ENCODE measurements at regions not wholly inside any gene's neighbourhood (a gene's known extent, or its start where the extent isn't known, plus 50 kb on each side); places are given as distances from the start of the nearest gene placed in this dataset.

DNA sequence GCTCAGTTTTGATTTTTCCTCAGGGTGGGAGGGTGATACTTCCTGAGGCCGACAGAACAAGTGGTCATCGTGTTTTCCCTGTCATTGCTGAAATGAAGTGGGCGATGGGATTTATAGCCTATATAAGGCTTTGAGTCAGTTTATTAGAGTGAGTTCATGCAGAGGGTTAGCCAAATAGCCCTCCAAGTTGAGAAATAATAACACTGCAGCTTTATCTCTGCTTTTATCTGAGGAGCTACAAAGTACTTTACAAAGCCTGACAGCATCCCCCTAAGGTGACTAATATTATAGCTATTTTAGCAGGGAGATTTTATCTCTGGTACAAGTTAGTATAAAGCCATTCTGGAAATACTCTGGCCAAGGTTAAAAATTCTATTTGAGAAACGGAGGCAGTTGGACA lies 389.6 kb downstream of the MFSD1 start (continued):
- TF ChIP-seq ZBTB43 (CRISPR knock-in tag; IDR thresholded peaks at IDR 0.05) = no peak
- TF ChIP-seq CCAR2 (IDR thresholded peaks at IDR 0.05; ENCODE audit: low read depth, low read length) = no peak
- TF ChIP-seq ZNF124 (CRISPR knock-in tag; IDR thresholded peaks at IDR 0.05) = no peak
- no peak for TF ChIP-seq NR2F6 (CRISPR knock-in tag; IDR thresholded peaks at IDR 0.05)

DNA sequence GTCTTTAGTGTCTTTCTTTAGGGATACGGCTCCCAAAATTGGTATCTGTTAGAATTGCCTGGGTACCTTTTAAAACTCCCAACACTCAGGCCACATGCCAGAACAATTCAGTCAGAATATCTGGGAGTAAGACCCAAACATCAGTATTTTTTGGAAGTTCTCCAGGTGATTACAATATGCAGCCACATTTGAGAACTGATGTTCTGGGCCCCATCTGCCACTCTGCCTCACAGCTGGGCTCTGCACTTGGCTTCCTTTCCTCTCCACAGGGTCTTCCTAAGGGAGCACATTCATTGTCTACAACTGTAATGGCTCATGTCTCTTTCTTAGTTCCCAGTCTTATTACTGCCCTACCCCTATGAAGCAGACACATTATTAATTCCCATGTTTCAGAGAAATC lies 394.5 kb downstream of the MFSD1 start:
- H3K4me3 ChIP-seq = no peak overlapping the region
- FAIRE-seq = no peak
- no peak overlapping the region for H2AFZ ChIP-seq (ENCODE audit: low read depth, low read length)
- no peaks in the 10 kb centered on the region for H3K27me3 ChIP-seq (ENCODE audit: control insufficient read depth in 2 of 2, insufficient read depth in 2 of 2, low read length in 2 of 2)
- DNase-seq (ENCODE audit: extremely low read depth in 1 of 4, low spot score in 3 of 4) = no peak
- no peaks in the 10 kb centered on the region for H4K20me1 ChIP-seq (replicated peaks; ENCODE audit: control insufficient read depth, insufficient read depth, low read length)
- H3K9me1 ChIP-seq (ENCODE audit: control insufficient read depth, insufficient read depth, low read length) = no peaks in the 10 kb centered on the region
- intact Hi-C loops (cut with micrococcal nuclease) = no loop called here
- ChIA-PET POLR2A (no interaction called here), CTCF (ENCODE audit: low intra/inter-chr PET ratio) (no interaction called here)
- no peaks in the 10 kb centered on the region for H3K4me1 ChIP-seq (replicated peaks in 1 of 2; ENCODE audit: control insufficient read depth in 2 of 2, insufficient read depth in 2 of 2, low read length in 2 of 2)
- H3K27ac ChIP-seq (ENCODE audit: extremely low read depth, low read depth, low read length) = no peak overlapping the region
- 7% methylated on average over 1 of the region's 1 CpG for WGBS (ENCODE audit: insufficient coverage, low coverage, missing lambda C conversion rate)
- H3K9ac ChIP-seq (ENCODE audit: insufficient read depth in 1 of 2, low read depth in 2 of 2, low read length in 2 of 2) = no peak overlapping the region
- no peak overlapping the region for H3K4me2 ChIP-seq (ENCODE audit: insufficient read depth, low read length)
- no TSS peak for BruUV-seq (replicated peaks)
- no peak for ATAC-seq
- TF ChIP-seq KAT8 (IDR thresholded peaks at IDR 0.05; ENCODE audit: low read depth) (no peak), ETS2 (tag; IDR thresholded peaks at IDR 0.05; ENCODE audit: borderline replicate concordance, poor library complexity, severe bottlenecking) (no peak), ZNF124 (CRISPR knock-in tag; IDR thresholded peaks at IDR 0.05) (no peak)
- in situ Hi-C loops (cut with MboI) = no loop called here
- H3K79me2 ChIP-seq (ENCODE audit: control insufficient read depth, insufficient read depth, low read length) = no peaks in the 10 kb centered on the region
- no peaks in the 10 kb centered on the region for H3K36me3 ChIP-seq (ENCODE audit: control insufficient read depth, insufficient read depth, low read length)
- no peaks in the 10 kb centered on the region for H3K9me3 ChIP-seq (replicated peaks; ENCODE audit: control insufficient read depth, insufficient read depth, low read depth, low read length)
